SK-N-SH (cell line): ENCODE measurements at regions not wholly inside any gene's neighbourhood (a gene's known extent, or its start where the extent isn't known, plus 50 kb on each side); places are given as distances from the start of the nearest gene placed in this dataset.

Experiments
- CTCF ChIA-PET: fragments of 300-600, 350-600 bp; formaldehyde crosslinking; extraction: SDS; loops from one replicate; lab custom pipeline; 2021; lab: Yijun Ruan, JAX
- POLR2A ChIA-PET: fragments of 350-600 bp; sonication (Branson Sonifier 250); formaldehyde crosslinking; extraction: SDS; loops from one replicate; lab custom pipeline; 2020; ENCODE audit warnings: antibody characterized with exemption, inconsistent platforms; lab: Yijun Ruan, JAX
- DNase-seq: peaks from one replicate; pipeline ENCODE4 v3.0.0; 2012
- H2AFZ ChIP-seq: fragments of 200-600 bp; sonication (generic); 2 replicates; pipeline ENCODE4 v1.8.1; 2016; ENCODE audit warnings: antibody characterized with exemption, mild to moderate bottlenecking, low read depth
- H3F3A ChIP-seq: fragments of 200-600 bp; sonication (generic); replicated peaks from 2 replicates; pipeline ENCODE3; 2016; ENCODE audit warnings: antibody characterized with exemption, mild to moderate bottlenecking; ENCODE audit not compliant: insufficient read depth
- H3K27ac ChIP-seq, 2 experiments: fragments of 200-500 bp in 1 of 2; fragments of 200-600 bp in 1 of 2; sonication (Bioruptor generic) in 1 of 2; sonication (generic), shearing (Covaris generic) in 1 of 2; 2 replicates each; pipeline versions ENCODE4 v1.5.1 to v1.6.1; 2014 to 2016; ENCODE audit warnings: low read depth in 2 of 2, inconsistent platforms in 1 of 2, low read length in 1 of 2, mild to moderate bottlenecking in 1 of 2, mixed read lengths in 1 of 2
- H3K27me3 ChIP-seq: fragments of 200-600 bp; sonication (generic), shearing (Covaris generic); 2 replicates; pipeline ENCODE4 v1.6.1; 2016; ENCODE audit warnings: mixed run types; ENCODE audit not compliant: insufficient read depth
- H3K36me3 ChIP-seq, 2 experiments: fragments of 200-500 bp in 1 of 2; fragments of 200-600 bp in 1 of 2; sonication (Bioruptor generic) in 1 of 2; sonication (generic) in 1 of 2; replicated peaks in 1 of 2; 2 replicates each; pipeline versions ENCODE3 to v1.5.1; 2014 to 2016; ENCODE audit warnings: low read length in 1 of 2, mild to moderate bottlenecking in 1 of 2; ENCODE audit not compliant: insufficient read depth in 2 of 2, control insufficient read depth in 1 of 2
- H3K4me1 ChIP-seq, 2 experiments: fragments of 200-500 bp in 1 of 2; fragments of 200-600 bp in 1 of 2; sonication (Bioruptor generic) in 1 of 2; sonication (generic), shearing (Covaris generic) in 1 of 2; 2 replicates each; pipeline versions ENCODE4 v1.5.1 to v1.6.1; 2014 to 2016; ENCODE audit warnings: low read depth in 1 of 2, low read length in 1 of 2, mixed run types in 1 of 2; ENCODE audit not compliant: insufficient read depth in 2 of 2, control insufficient read depth in 1 of 2
- H3K4me2 ChIP-seq: fragments of 200-600 bp; sonication (generic), shearing (Covaris generic); 2 replicates; pipeline ENCODE4 v1.6.1; 2017; ENCODE audit warnings: mixed run types
- H3K4me3 ChIP-seq, 2 experiments: fragments of 200-500 bp in 1 of 2; fragments of 200-600 bp in 1 of 2; sonication (Bioruptor generic) in 1 of 2; sonication (generic), shearing (Covaris generic) in 1 of 2; 2 replicates each; pipeline versions ENCODE4 v1.5.1 to v1.8.1; 2014 to 2016; ENCODE audit warnings: low read depth in 2 of 2, inconsistent platforms in 1 of 2, low read length in 1 of 2, mild to moderate bottlenecking in 1 of 2, mixed read lengths in 1 of 2, moderate library complexity in 1 of 2
- H3K79me2 ChIP-seq: fragments of 200-600 bp; sonication (generic); 2 replicates; pipeline ENCODE4 v1.8.1; 2017; ENCODE audit warnings: mild to moderate bottlenecking; ENCODE audit not compliant: insufficient read depth
- H3K9ac ChIP-seq: fragments of 200-600 bp; sonication (generic); 2 replicates; pipeline ENCODE4 v1.6.1; 2017; ENCODE audit warnings: mixed run types
- H3K9me2 ChIP-seq: fragments of 200-600 bp; sonication (generic); 2 replicates; pipeline ENCODE4 v1.6.1; 2017; ENCODE audit warnings: mixed run types
- H3K9me3 ChIP-seq: fragments of 200-600 bp; sonication (generic); 2 replicates; pipeline ENCODE4 v1.6.1; 2017; ENCODE audit warnings: mixed run types, mild to moderate bottlenecking, moderate library complexity
- H4K20me1 ChIP-seq: fragments of 200-600 bp; sonication (generic); 2 replicates; pipeline ENCODE4 v1.6.1; 2017; ENCODE audit warnings: mild to moderate bottlenecking, mixed run types; ENCODE audit not compliant: insufficient read depth
- FOSL2 ChIP-seq: IDR thresholded peaks from 2 replicates; pipeline ENCODE4 v1.4.0; 2012; ENCODE audit warnings: low read depth, mild to moderate bottlenecking, moderate library complexity, borderline replicate concordance
- MEF2A ChIP-seq: IDR thresholded peaks from 2 replicates; pipeline ENCODE4 v1.4.0; 2012; ENCODE audit warnings: low read depth, borderline replicate concordance
- MXI1 ChIP-seq: IDR thresholded peaks from 2 replicates; pipeline ENCODE4 v1.6.1; 2012; ENCODE audit warnings: mild to moderate bottlenecking, low read depth, low read length, improper control_type of control experiment
- RAD21 ChIP-seq: IDR thresholded peaks from 2 replicates; pipeline ENCODE4 v1.6.1; 2012; ENCODE audit warnings: mild to moderate bottlenecking, low read length
- REST ChIP-seq: IDR thresholded peaks from 2 replicates; pipeline ENCODE4 v1.6.1; 2012; ENCODE audit warnings: mild to moderate bottlenecking, low read depth, low read length, moderate library complexity
- SMC3 ChIP-seq: IDR thresholded peaks from 2 replicates; pipeline ENCODE4 v1.6.1; 2012; ENCODE audit warnings: low read depth, low read length, improper control_type of control experiment
- TAF1 ChIP-seq: IDR thresholded peaks from 2 replicates; pipeline ENCODE4 v1.6.1; 2012; ENCODE audit warnings: low read depth, mild to moderate bottlenecking, low read length, moderate library complexity, borderline replicate concordance
- WGBS: methylation state at CpG from one replicate; pipeline ENCODE4 v1.1.6; 2017; ENCODE audit warnings: low lambda C conversion rate; 5-methylcytosine and 5-hydroxymethylcytosine counted together

DNA sequence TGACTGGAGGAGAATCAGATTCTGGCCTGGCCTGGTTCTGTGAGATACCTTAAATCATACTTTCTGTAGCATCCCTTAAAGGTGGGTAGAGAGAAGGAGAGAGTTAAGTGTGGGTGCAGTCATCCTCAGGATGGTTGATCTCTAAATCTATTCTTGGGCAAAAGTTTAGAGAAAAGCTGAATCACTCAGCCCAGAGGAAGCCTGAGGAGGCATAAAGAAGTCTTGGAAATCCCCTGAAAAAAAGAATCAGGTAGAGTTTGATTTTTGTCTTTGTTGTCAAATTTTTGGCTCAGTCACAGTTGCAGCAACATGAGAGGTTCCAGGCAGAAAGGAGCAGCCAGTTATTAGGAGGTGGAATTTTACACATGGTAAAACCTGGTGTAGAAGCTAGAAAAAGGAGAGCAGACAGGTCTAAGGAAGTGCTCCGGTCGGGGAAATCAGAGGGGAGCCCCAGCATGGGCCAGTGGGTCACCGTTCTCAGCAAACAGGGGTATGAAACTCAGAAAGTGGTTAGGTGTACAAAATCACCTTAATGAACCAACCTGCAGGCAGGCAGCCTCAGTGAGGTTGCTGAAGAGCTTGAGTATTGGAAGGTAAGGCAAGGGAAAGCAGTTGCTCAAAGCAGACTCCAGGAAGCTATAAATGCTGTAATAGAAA lies 116.2 kb upstream of the CNTLN start:
- no peak for DNase-seq
- Histone ChIP-seq H3F3A (no peaks in the 10 kb centered on the region), H3K4me1 (peaks cover 0 to 2% of the 10 kb centered on the region in 2 experiments; a peak in 1 of 4 replicates), H2AFZ (no peak overlapping the region), H3K27ac (no peak overlapping the region), H3K36me3 (no peaks in the 10 kb centered on the region), H3K9me2 (no peaks in the 10 kb centered on the region), H4K20me1 (no peaks in the 10 kb centered on the region), H3K4me2 (no peak overlapping the region), H3K27me3 (no peaks in the 10 kb centered on the region), H3K9ac (no peak overlapping the region), H3K79me2 (no peaks in the 10 kb centered on the region), H3K4me3 (no peak overlapping the region), H3K9me3 (no peaks in the 10 kb centered on the region)
- 82% methylated on average over 3 of the region's 3 CpGs for WGBS
- ChIA-PET CTCF (no interaction called here), POLR2A (no interaction called here)
- no peak for TF ChIP-seq REST
- TF ChIP-seq MEF2A: no peak
- no peak for TF ChIP-seq FOSL2
- no peak for TF ChIP-seq SMC3
- no peak for TF ChIP-seq RAD21

- Histone ChIP-seq H3K27me3 (no peaks in the 10 kb centered on the region), H3K36me3 (no peaks in the 10 kb centered on the region), H3K4me2 (no peak overlapping the region), H3K4me1 (peaks cover 0 to 2% of the 10 kb centered on the region in 2 experiments; a peak in 1 of 4 replicates), H3K9me2 (no peaks in the 10 kb centered on the region)
- CTCF ChIA-PET: no interaction called here
- 92% methylated on average over 7 of the region's 10 CpGs for WGBS
- no peak for TF ChIP-seq TAF1
- TF ChIP-seq MXI1: no peak
- TF ChIP-seq SMC3: no peak
- TF ChIP-seq, all 33 proteins: peak for 0
- no peak overlapping the region for H3K9ac ChIP-seq
- no peak overlapping the region for H3K27ac ChIP-seq
- POLR2A ChIA-PET: no interaction called here
- H3F3A ChIP-seq: no peaks in the 10 kb centered on the region
- no peak for DNase-seq
- H3K4me3 ChIP-seq: no peak overlapping the region
- no peaks in the 10 kb centered on the region for H4K20me1 ChIP-seq
- no peaks in the 10 kb centered on the region for H3K79me2 ChIP-seq
- no peaks in the 10 kb centered on the region for H3K9me3 ChIP-seq
- no peak overlapping the region for H2AFZ ChIP-seq
Measured at GRCh38 chr9:17017931-17018491, 116.8 kb upstream of the CNTLN start.
